Ishikawa (cell line): ENCODE measurements at regions not wholly inside any gene's neighbourhood (a gene's known extent, or its start where the extent isn't known, plus 50 kb on each side); places are given as distances from the start of the nearest gene placed in this dataset.

Source experiments
- CEBPB ChIP-seq: IDR thresholded peaks from 2 replicates; pipeline ENCODE4 v1.6.1; 2012
- CREB1 ChIP-seq: IDR thresholded peaks from 2 replicates; pipeline ENCODE4 v1.6.1; 2012; ENCODE audit warnings: low read depth
- EGR1 ChIP-seq: IDR thresholded peaks from 2 replicates; pipeline ENCODE4 v1.6.1; 2012
- EP300 ChIP-seq: IDR thresholded peaks from 2 replicates; pipeline ENCODE4 v1.6.1; 2012; ENCODE audit warnings: borderline replicate concordance
- FOXM1 ChIP-seq: IDR thresholded peaks from 2 replicates; pipeline ENCODE4 v1.6.1; 2012; ENCODE audit warnings: low read depth, borderline replicate concordance
- MAX ChIP-seq: IDR thresholded peaks from 2 replicates; pipeline ENCODE4 v1.6.1; 2012
- NFIC ChIP-seq: IDR thresholded peaks from 2 replicates; pipeline ENCODE4 v1.6.1; 2012
- RAD21 ChIP-seq: IDR thresholded peaks from 2 replicates; pipeline ENCODE4 v1.6.1; 2012; ENCODE audit warnings: low read depth
- REST ChIP-seq: IDR thresholded peaks from 2 replicates; pipeline ENCODE4 v1.6.1; 2012; ENCODE audit warnings: low read depth, mild to moderate bottlenecking
- TAF1 ChIP-seq: IDR thresholded peaks from 2 replicates; pipeline ENCODE4 v1.6.1; 2012; ENCODE audit warnings: low read depth, mild to moderate bottlenecking
- TEAD4 ChIP-seq: IDR thresholded peaks from 2 replicates; pipeline ENCODE4 v1.6.1; 2012
- USF1 ChIP-seq: IDR thresholded peaks from 2 replicates; pipeline ENCODE4 v1.6.1; 2012
- YY1 ChIP-seq: IDR thresholded peaks from 2 replicates; pipeline ENCODE4 v1.6.1; 2012; ENCODE audit warnings: low read depth
- ZBTB7A ChIP-seq: IDR thresholded peaks from 2 replicates; pipeline ENCODE4 v1.6.1; 2012; ENCODE audit warnings: low read depth

- no peak for TF ChIP-seq EGR1
- TF ChIP-seq RAD21 = no peak
- no peak for TF ChIP-seq EP300
- no peak for TF ChIP-seq CEBPB
- no peak for TF ChIP-seq CREB1
- TF ChIP-seq FOXM1 = no peak
- no peak for TF ChIP-seq TAF1
- TF ChIP-seq REST = no peak
- no peak for TF ChIP-seq USF1
- no peak for TF ChIP-seq YY1
- TF ChIP-seq MAX = no peak
- no peak for TF ChIP-seq NFIC
- TF ChIP-seq ZBTB7A = no peak
- no peak for TF ChIP-seq TEAD4
Observed at GRCh38 chr3:191792580-191792979, 331.6 kb downstream of the PYDC2 start.
